RWPE2 (cell line): ENCODE measurements at regions not wholly inside any gene's neighbourhood (a gene's known extent, or its start where the extent isn't known, plus 50 kb on each side); places are given as distances from the start of the nearest gene placed in this dataset.

ENCODE experiments used
- ATAC-seq: fragments of 200-7000 bp; cut with Tn5 transposase; 3 replicates; pipeline ENCODE4 v1.9.1; 2021; ENCODE audit warnings: low read depth
- DNase-seq: peaks from one replicate; pipeline ENCODE4 v3.0.0-alpha.2; 2020; ENCODE audit warnings: low spot score
- H3K27ac ChIP-seq: fragments of 450-650 bp; 2 replicates; pipeline ENCODE4 v1.5.1; 2017; ENCODE audit warnings: mild to moderate bottlenecking; ENCODE audit not compliant: poor library complexity, severe bottlenecking
- H3K27me3 ChIP-seq: fragments of 250-450 bp; sonication (Bioruptor Pico); 2 replicates; pipeline ENCODE4 v1.5.1; 2021; ENCODE audit warnings: mild to moderate bottlenecking, moderate library complexity; ENCODE audit not compliant: insufficient read depth, poor library complexity, severe bottlenecking
- H3K36me3 ChIP-seq: fragments of 250-450 bp; sonication (Bioruptor Pico); 2 replicates; pipeline ENCODE4 v1.5.1; 2020; ENCODE audit warnings: low read depth, mild to moderate bottlenecking, moderate library complexity
- H3K4me1 ChIP-seq: fragments of 250-450 bp; sonication (Bioruptor Pico); 2 replicates; pipeline ENCODE4 v1.5.1; 2021; ENCODE audit warnings: mild to moderate bottlenecking, moderate library complexity; ENCODE audit not compliant: insufficient read depth, poor library complexity, severe bottlenecking
- H3K4me3 ChIP-seq: fragments of 250-450 bp; sonication (Bioruptor Pico); 2 replicates; pipeline ENCODE4 v1.5.1; 2021; ENCODE audit warnings: mild to moderate bottlenecking, moderate library complexity; ENCODE audit not compliant: severe bottlenecking
- H3K9me3 ChIP-seq: fragments of 250-450 bp; sonication (Bioruptor Pico); 2 replicates; pipeline ENCODE4 v1.5.1; 2021; ENCODE audit warnings: mild to moderate bottlenecking, moderate library complexity; ENCODE audit not compliant: severe bottlenecking
- TF ChIP-seq, protein P1 (sequence below): fragments of 450-650 bp; IDR thresholded peaks from one replicate; pipeline ENCODE4 v1.5.1; 2017; ENCODE audit warnings: mild to moderate bottlenecking, moderate library complexity; ENCODE audit not compliant: poor library complexity, severe bottlenecking

GRCh38 chr4:13907255-13907751 lies 279.8 kb upstream of the BOD1L1 start:
- Histone ChIP-seq H3K27me3 (no peaks in the 10 kb centered on the region), H3K36me3 (no peaks in the 10 kb centered on the region), H3K4me3 (no peak overlapping the region), H3K27ac (peak overlapping the region; percentile 80), H3K4me1 (peaks cover 46% of the 10 kb centered on the region), H3K9me3 (no peaks in the 10 kb centered on the region)
- ATAC-seq (peak; percentile 97), DNase-seq (no peak)
- TF ChIP-seq, protein P1, sequence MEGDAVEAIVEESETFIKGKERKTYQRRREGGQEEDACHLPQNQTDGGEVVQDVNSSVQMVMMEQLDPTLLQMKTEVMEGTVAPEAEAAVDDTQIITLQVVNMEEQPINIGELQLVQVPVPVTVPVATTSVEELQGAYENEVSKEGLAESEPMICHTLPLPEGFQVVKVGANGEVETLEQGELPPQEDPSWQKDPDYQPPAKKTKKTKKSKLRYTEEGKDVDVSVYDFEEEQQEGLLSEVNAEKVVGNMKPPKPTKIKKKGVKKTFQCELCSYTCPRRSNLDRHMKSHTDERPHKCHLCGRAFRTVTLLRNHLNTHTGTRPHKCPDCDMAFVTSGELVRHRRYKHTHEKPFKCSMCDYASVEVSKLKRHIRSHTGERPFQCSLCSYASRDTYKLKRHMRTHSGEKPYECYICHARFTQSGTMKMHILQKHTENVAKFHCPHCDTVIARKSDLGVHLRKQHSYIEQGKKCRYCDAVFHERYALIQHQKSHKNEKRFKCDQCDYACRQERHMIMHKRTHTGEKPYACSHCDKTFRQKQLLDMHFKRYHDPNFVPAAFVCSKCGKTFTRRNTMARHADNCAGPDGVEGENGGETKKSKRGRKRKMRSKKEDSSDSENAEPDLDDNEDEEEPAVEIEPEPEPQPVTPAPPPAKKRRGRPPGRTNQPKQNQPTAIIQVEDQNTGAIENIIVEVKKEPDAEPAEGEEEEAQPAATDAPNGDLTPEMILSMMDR: peak; percentile 76

GRCh38 chr4:13908455-13908854 lies 280.9 kb upstream of the BOD1L1 start:
- H3K9me3 ChIP-seq: no peaks in the 10 kb centered on the region
- peak overlapping the region; percentile 80 for H3K27ac ChIP-seq
- H3K4me1 ChIP-seq: peaks cover 35% of the 10 kb centered on the region
- ATAC-seq: no peak
- H3K4me3 ChIP-seq: no peak overlapping the region
- H3K36me3 ChIP-seq: no peaks in the 10 kb centered on the region
- DNase-seq: no peak
- TF ChIP-seq, protein P1: no peak
- no peaks in the 10 kb centered on the region for H3K27me3 ChIP-seq

DNA sequence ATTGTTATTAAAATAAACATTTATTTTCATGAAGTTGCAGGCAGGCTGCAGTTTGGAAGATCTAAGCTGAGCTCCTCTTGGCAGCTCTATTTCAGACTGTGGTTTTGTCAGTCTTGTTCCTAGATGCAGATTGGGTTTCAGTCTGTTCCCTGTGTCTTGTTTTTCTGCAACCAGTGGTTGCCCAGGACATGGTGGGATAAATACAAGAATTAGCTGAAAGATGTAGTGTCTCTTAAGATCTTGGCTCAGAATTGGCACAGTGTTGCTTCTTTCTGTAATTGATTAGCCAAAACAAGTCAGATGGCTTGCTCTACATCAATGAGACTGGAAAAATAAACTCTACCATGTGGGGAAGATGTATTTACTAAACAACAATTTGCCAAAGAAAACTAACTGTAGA lies 283.0 kb upstream of the BOD1L1 start:
- Histone ChIP-seq H3K36me3 (no peaks in the 10 kb centered on the region), H3K27me3 (no peaks in the 10 kb centered on the region), H3K4me1 (peaks cover 25% of the 10 kb centered on the region), H3K9me3 (no peaks in the 10 kb centered on the region), H3K27ac (no peak overlapping the region), H3K4me3 (no peak overlapping the region)
- DNase-seq (no peak), ATAC-seq (no peak)
- TF ChIP-seq, protein P1: no peak

- no peaks in the 10 kb centered on the region for H3K36me3 ChIP-seq
- no peaks in the 10 kb centered on the region for H3K27me3 ChIP-seq
- ATAC-seq: no peak
- H3K4me3 ChIP-seq: no peak overlapping the region
- TF ChIP-seq, protein P1: no peak
- no peak for DNase-seq
- H3K27ac ChIP-seq: no peak overlapping the region
- no peaks in the 10 kb centered on the region for H3K9me3 ChIP-seq
- peaks cover 20% of the 10 kb centered on the region for H3K4me1 ChIP-seq
These were observed 283.7 kb upstream of the BOD1L1 start for GRCh38 chr4:13911256-13911655.

DNA sequence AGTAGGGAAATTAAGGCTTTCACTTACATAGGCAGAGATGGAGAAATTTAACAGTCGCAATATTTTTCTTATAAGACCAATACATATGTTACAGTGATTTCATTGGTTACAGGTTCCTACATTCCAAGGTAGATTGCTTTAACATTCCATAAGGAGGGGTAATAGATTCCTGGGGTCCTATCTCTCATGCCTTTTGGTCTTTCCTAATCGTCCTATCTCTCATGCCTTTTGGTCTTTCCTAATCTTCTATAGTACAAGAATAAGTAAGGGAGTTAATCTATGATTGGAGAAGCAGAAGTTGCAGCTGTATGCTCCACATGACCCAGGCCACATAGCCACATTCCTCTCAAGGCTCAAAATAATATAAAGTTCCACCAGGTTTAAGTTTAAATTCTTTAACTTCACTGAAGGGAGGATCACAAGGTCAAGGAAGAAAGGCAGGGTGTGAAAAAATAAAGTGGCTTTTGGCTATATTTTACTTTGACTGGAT lies 285.0 kb upstream of the BOD1L1 start:
- DNase-seq: no peak
- peaks cover 11% of the 10 kb centered on the region for H3K4me1 ChIP-seq
- ATAC-seq: no peak
- no peaks in the 10 kb centered on the region for H3K36me3 ChIP-seq
- no peak overlapping the region for H3K27ac ChIP-seq
- H3K27me3 ChIP-seq: no peaks in the 10 kb centered on the region
- no peaks in the 10 kb centered on the region for H3K9me3 ChIP-seq
- no peak overlapping the region for H3K4me3 ChIP-seq
- TF ChIP-seq, protein P1: no peak
